GM12878 (cell line): ENCODE measurements at regions not wholly inside any gene's neighbourhood (a gene's known extent, or its start where the extent isn't known, plus 50 kb on each side); places are given as distances from the start of the nearest gene placed in this dataset.
A peak's percentile ranks its signal among the peaks of the same experiment; 100 is the strongest.

ENCODE experiments used
- ATAC-seq: fragments of 200-7000 bp; cut with Tn5 transposase; 3 replicates; pipeline ENCODE4 v1.9.1; 2020; ENCODE audit warnings: mild to moderate bottlenecking, moderate library complexity
- BruUV-seq: library from RNA; stranded (reverse); fragments of 400-500 nt; replicated peaks from 2 replicates; lab custom pipeline; 2021; lab: Mats Ljungman, UMichigan
- CTCF ChIA-PET: fragments of 300-600 bp; sonication (Branson Sonifier 250); formaldehyde crosslinking; extraction: SDS; loops from one replicate; lab custom pipeline; 2021; ENCODE audit warnings: inconsistent platforms; lab: Yijun Ruan, JAX
- POLR2A ChIA-PET: fragments of 350-600 bp; formaldehyde crosslinking; extraction: SDS; loops from one replicate; lab custom pipeline; 2021; ENCODE audit warnings: inconsistent platforms; lab: Charles Lee
- RAD21 ChIA-PET: fragments of 300-600 bp; sonication (Branson Sonifier 250); formaldehyde crosslinking; loops from one replicate; lab custom pipeline; 2023; ENCODE audit warnings: antibody characterized with exemption; ENCODE audit not compliant: unreplicated experiment; lab: Charles Lee
- SMC1A ChIA-PET: fragments of 300-600 bp; sonication (Branson Sonifier 250); formaldehyde crosslinking; loops from one replicate; lab custom pipeline; 2023; ENCODE audit not compliant: unreplicated experiment, uncharacterized antibody; lab: Charles Lee
- DNase-seq: peaks from one replicate; pipeline ENCODE4 v3.0.0-alpha.2; 2011; ENCODE audit warnings: low read depth, low spot score
- FAIRE-seq: peaks from 3 replicates; lab custom pipeline; 2011; peaks lifted over from hg19 to GRCh38; lab: Jason Lieb, UNC
- H2AFZ ChIP-seq: 2 replicates; pipeline ENCODE4 v1.6.0; 2011; ENCODE audit warnings: low read depth, low read length, control low read depth; ENCODE audit not compliant: control insufficient read depth
- H3K27ac ChIP-seq: 2 replicates; pipeline ENCODE4 v1.5.1; 2011; ENCODE audit warnings: control low read depth; ENCODE audit not compliant: control insufficient read depth, insufficient read depth
- H3K27me3 ChIP-seq, 2 experiments: replicated peaks in 1 of 2; 2 replicates each; pipeline versions ENCODE4 v1.6.0 to v1.6.1; 2011; ENCODE audit warnings: low read length in 1 of 2; ENCODE audit not compliant: control insufficient read depth in 2 of 2, insufficient read depth in 2 of 2
- H3K36me3 ChIP-seq, 2 experiments: 2 replicates each; pipeline ENCODE4 v1.5.1; 2011; ENCODE audit warnings: low read length in 1 of 2; ENCODE audit not compliant: control insufficient read depth in 2 of 2, insufficient read depth in 2 of 2
- H3K4me1 ChIP-seq: 2 replicates; pipeline ENCODE4 v1.6.1; 2011; ENCODE audit warnings: mild to moderate bottlenecking, low read length, moderate library complexity, mixed read lengths; ENCODE audit not compliant: control insufficient read depth, insufficient read depth
- H3K4me2 ChIP-seq: 2 replicates; pipeline ENCODE4 v1.6.0; 2011; ENCODE audit warnings: control low read depth; ENCODE audit not compliant: control insufficient read depth, insufficient read depth
- H3K4me3 ChIP-seq: fragments of 200-600 bp; sonication (generic); 2 replicates; pipeline ENCODE4 v1.5.1; 2016
- H3K79me2 ChIP-seq: 2 replicates; pipeline ENCODE4 v1.6.0; 2011; ENCODE audit warnings: low read length; ENCODE audit not compliant: control insufficient read depth, insufficient read depth
- H3K9ac ChIP-seq: 2 replicates; pipeline ENCODE4 v1.8.0; 2011; ENCODE audit warnings: low read length, control low read depth, mixed read lengths; ENCODE audit not compliant: control insufficient read depth, insufficient read depth
- H3K9me3 ChIP-seq: replicated peaks from 3 replicates; pipeline ENCODE4 v1.5.1; 2011; ENCODE audit warnings: mild to moderate bottlenecking, low read length; ENCODE audit not compliant: control insufficient read depth, insufficient read depth
- H4K20me1 ChIP-seq: 2 replicates; pipeline ENCODE4 v1.6.0; 2011; ENCODE audit not compliant: control insufficient read depth, insufficient read depth
- EZH2 ChIP-seq: IDR thresholded peaks from 2 replicates; pipeline ENCODE4 v1.6.1; 2012; ENCODE audit warnings: low read depth, mild to moderate bottlenecking, control low read depth, inconsistent platforms, low read length, borderline replicate concordance; ENCODE audit not compliant: control insufficient read depth
- LARP7 ChIP-seq: fragments of 450-650 bp; IDR thresholded peaks from 2 replicates; pipeline ENCODE4 v1.6.1; 2017; ENCODE audit warnings: mild to moderate bottlenecking
- MTA2 ChIP-seq: fragments of 450-650 bp; IDR thresholded peaks from 2 replicates; pipeline ENCODE4 v1.6.1; 2016; ENCODE audit warnings: low read depth, mild to moderate bottlenecking, moderate library complexity
- NRF1 ChIP-seq: conservative IDR thresholded peaks from 2 replicates; pipeline ENCODE4 v1.6.1; 2011; ENCODE audit warnings: mild to moderate bottlenecking, low read depth, low read length, improper control_type of control experiment
- POU2F2 ChIP-seq: IDR thresholded peaks from 3 replicates; pipeline ENCODE4 v1.6.1; 2011; ENCODE audit warnings: low read depth, mild to moderate bottlenecking, low read length, borderline replicate concordance
- SP1 ChIP-seq: IDR thresholded peaks from one replicate; pipeline ENCODE4 v1.6.1; 2011; ENCODE audit warnings: low read depth, low read length
- SREBF2 ChIP-seq: IDR thresholded peaks from 2 replicates; pipeline ENCODE4 v1.6.1; 2012; ENCODE audit warnings: mild to moderate bottlenecking, low read length
- TCF7 ChIP-seq: IDR thresholded peaks from 2 replicates; pipeline ENCODE4 v1.6.1; 2014; ENCODE audit warnings: antibody characterized with exemption, borderline replicate concordance
- ZNF592 ChIP-seq: fragments of 450-650 bp; IDR thresholded peaks from 2 replicates; pipeline ENCODE4 v1.6.1; 2017; ENCODE audit warnings: mild to moderate bottlenecking, moderate library complexity
- WGBS: methylation state at CpG from one replicate; pipeline ENCODE4 v1.1.6; 2016; ENCODE audit warnings: low lambda C conversion rate; ENCODE audit not compliant: insufficient replicate concordance, insufficient coverage; ENCODE audit errors: missing lambda C conversion rate; 5-methylcytosine and 5-hydroxymethylcytosine counted together
- in situ Hi-C: fragments of 300-500 bp; cut with MboI; formaldehyde crosslinking; loops from 9 replicates; pipeline ENCODE4 v1.14.3; 2018; ENCODE audit warnings: mixed read lengths
- intact Hi-C: fragments of 100-400 bp; cut with micrococcal nuclease; formaldehyde crosslinking; loops from one replicate; pipeline ENCODE4 v1.14.2; 2022; ENCODE audit not compliant: unreplicated experiment

GRCh38 chr3:168736202-168736601, 640.5 kb upstream of the GOLIM4 start:
- POLR2A ChIA-PET = no interaction called here
- no peak overlapping the region for H2AFZ ChIP-seq
- SMC1A ChIA-PET = no interaction called here
- RAD21 ChIA-PET = no interaction called here
- H4K20me1 ChIP-seq = no peaks in the 10 kb centered on the region
- H3K27me3 ChIP-seq = no peaks in the 10 kb centered on the region
- no peaks in the 10 kb centered on the region for H3K4me1 ChIP-seq
- no peaks in the 10 kb centered on the region for H3K36me3 ChIP-seq
- H3K9ac ChIP-seq = no peak overlapping the region
- H3K9me3 ChIP-seq = no peaks in the 10 kb centered on the region
- FAIRE-seq (no peak), ATAC-seq (no peak), DNase-seq (no peak)
- no TSS peak for BruUV-seq
- TF ChIP-seq POU2F2 = no peak
- in situ Hi-C loops = no loop called here
- no peak overlapping the region for H3K27ac ChIP-seq
- intact Hi-C loops = no loop called here
- 55% methylated on average over 2 of the region's 2 CpGs for WGBS
- CTCF ChIA-PET = no interaction called here
- H3K4me2 ChIP-seq = no peak overlapping the region
- H3K79me2 ChIP-seq = no peaks in the 10 kb centered on the region
- no peak overlapping the region for H3K4me3 ChIP-seq

- no peaks in the 10 kb centered on the region for H3K36me3 ChIP-seq
- H3K9me3 ChIP-seq = no peaks in the 10 kb centered on the region
- no peak overlapping the region for H3K4me2 ChIP-seq
- no TSS peak for BruUV-seq
- H2AFZ ChIP-seq = no peak overlapping the region
- in situ Hi-C loops = no loop called here
- ATAC-seq = 0 out of 3 replicates have a peak, but pooled peaks have one; percentile 25
- RAD21 ChIA-PET = interaction anchor here (0.6 kb wide), 1 partner anchor 105 kb away, joined by 3 read pairs; no protein-coding TSS in a partner anchor
- no peaks in the 10 kb centered on the region for H3K79me2 ChIP-seq
- intact Hi-C loops = no loop called here
- SMC1A ChIA-PET = interaction anchor here (0.5 to 1.1 kb wide), 2 partner anchors 16 to 30 kb away, joined by 3 to 4 read pairs; no protein-coding TSS in a partner anchor
- no peak overlapping the region for H3K27ac ChIP-seq
- CTCF ChIA-PET = no interaction called here
- H3K9ac ChIP-seq = no peak overlapping the region
- no peaks in the 10 kb centered on the region for H3K27me3 ChIP-seq
- no peak for DNase-seq
- TF ChIP-seq EZH2 (no peak), MTA2 (no peak), ZNF592 (no peak), SREBF2 (no peak), SP1 (no peak), LARP7 (no peak), NRF1 (no peak), TCF7 (no peak), POU2F2 (no peak)
- FAIRE-seq = no peak
- H3K4me3 ChIP-seq = no peak overlapping the region
- POLR2A ChIA-PET = no interaction called here
- WGBS = 32% methylated on average over 3 of the region's 3 CpGs
- no peaks in the 10 kb centered on the region for H4K20me1 ChIP-seq
- no peaks in the 10 kb centered on the region for H3K4me1 ChIP-seq
These were observed 634.3 kb upstream of the GOLIM4 start for GRCh38 chr3:168730073-168730472.
